Neutrophil (primary cell): ENCODE measurements at regions not wholly inside any gene's neighbourhood (a gene's known extent, or its start where the extent isn't known, plus 50 kb on each side); places are given as distances from the start of the nearest gene placed in this dataset.
"Not testable (repeated sequence)": the region's sequence is repeated elsewhere in the genome, so short reads cannot be mapped to it uniquely, and the experiment has no call there.

Experiments used
- H3K27ac ChIP-seq: fragments of 200-600 bp; sonication (generic); 2 replicates; pipeline ENCODE4 v1.5.1; 2016; ENCODE audit warnings: mild to moderate bottlenecking, moderate library complexity
- H3K27me3 ChIP-seq: fragments of 200-600 bp; sonication (generic); 2 replicates; pipeline ENCODE4 v1.6.0; 2016; ENCODE audit warnings: mild to moderate bottlenecking
- H3K36me3 ChIP-seq: fragments of 200-600 bp; sonication (generic); 2 replicates; pipeline ENCODE4 v1.5.1; 2017
- H3K4me1 ChIP-seq, 2 experiments: fragments of 200-600 bp in 1 of 2; sonication (generic) in 1 of 2; 1 replicate in 1 of 2; 2 replicates in 1 of 2; pipeline versions ENCODE4 v1.5.1 to v1.6.1; 2013 to 2016; ENCODE audit warnings: low read depth in 1 of 2, low read length in 1 of 2, mild to moderate bottlenecking in 1 of 2, moderate library complexity in 1 of 2; ENCODE audit not compliant: control insufficient read depth in 1 of 2, insufficient read depth in 1 of 2
- H3K4me3 ChIP-seq, 2 experiments: fragments of 200-600 bp in 1 of 2; sonication (generic) in 1 of 2; 1 replicate in 1 of 2; 2 replicates in 1 of 2; pipeline ENCODE4 v1.5.1; 2013 to 2016; ENCODE audit warnings: low read depth in 1 of 2, low read length in 1 of 2, mild to moderate bottlenecking in 1 of 2, moderate library complexity in 1 of 2
- H3K9me3 ChIP-seq: fragments of 200-600 bp; sonication (generic); 2 replicates; pipeline ENCODE4 v1.5.1; 2016
- CTCF ChIP-seq: fragments of 200-600 bp; sonication (generic); IDR thresholded peaks from 2 replicates; pipeline ENCODE4 v1.5.1; 2016; ENCODE audit warnings: antibody characterized with exemption

- Histone ChIP-seq H3K36me3 (no peaks in the 10 kb centered on the region), H3K9me3 (no peaks in the 10 kb centered on the region), H3K27me3 (peaks cover 23% of the 10 kb centered on the region), H3K27ac (no peak overlapping the region), H3K4me1 (peaks cover 17 to 21% of the 10 kb centered on the region in 2 experiments), H3K4me3 (no peak overlapping the region)
- TF ChIP-seq CTCF, result no peak
Measured at GRCh38 chr2:101630224-101630949, 67.1 kb upstream of the MAP4K4 start.

GRCh38 chr2:101628030-101628392 lies 69.5 kb upstream of the MAP4K4 start:
- H3K4me1 ChIP-seq, result peaks cover 40 to 43% of the 10 kb centered on the region in 2 experiments
- no peak overlapping the region for H3K4me3 ChIP-seq
- H3K27me3 ChIP-seq, result peaks cover 27% of the 10 kb centered on the region
- H3K9me3 ChIP-seq, result no peaks in the 10 kb centered on the region
- no peak for TF ChIP-seq CTCF
- H3K27ac ChIP-seq, result peak overlapping the region; percentile 67
- H3K36me3 ChIP-seq, result no peaks in the 10 kb centered on the region

GRCh38 chr2:101627285-101628029 lies 70.0 kb upstream of the MAP4K4 start:
- no peaks in the 10 kb centered on the region for H3K36me3 ChIP-seq
- H3K4me3 ChIP-seq, result peak overlapping the region in 1 of 2 experiments; percentile 33
- H3K27me3 ChIP-seq, result peaks cover 27% of the 10 kb centered on the region
- H3K27ac ChIP-seq, result peak overlapping the region; percentile 67
- no peak for TF ChIP-seq CTCF
- H3K4me1 ChIP-seq, result peaks cover 46 to 48% of the 10 kb centered on the region in 2 experiments
- no peaks in the 10 kb centered on the region for H3K9me3 ChIP-seq

GRCh38 chr2:101625814-101626213 lies 71.7 kb upstream of the MAP4K4 start:
- H3K36me3 ChIP-seq, H3K4me3 ChIP-seq, H3K9me3 ChIP-seq: not testable (repeated sequence)
- H3K27me3 ChIP-seq, result peaks cover 37% of the 10 kb centered on the region
- H3K4me1 ChIP-seq, result peaks cover 49 to 52% of the 10 kb centered on the region in 2 experiments
- peak overlapping the region; percentile 71 for H3K27ac ChIP-seq

GRCh38 chr2:101625387-101625786 lies 72.1 kb upstream of the MAP4K4 start:
- Histone ChIP-seq H3K4me1 (peaks cover 49 to 52% of the 10 kb centered on the region in 2 experiments), H3K36me3 (no peaks in the 10 kb centered on the region), H3K9me3 (no peaks in the 10 kb centered on the region), H3K4me3 (no peak overlapping the region), H3K27ac (peak overlapping the region; percentile 71), H3K27me3 (peaks cover 37% of the 10 kb centered on the region)
- TF ChIP-seq CTCF, result no peak
